SK-N-MC (cell line): ENCODE measurements at regions not wholly inside any gene's neighbourhood (a gene's known extent, or its start where the extent isn't known, plus 50 kb on each side); places are given as distances from the start of the nearest gene placed in this dataset.

Source experiments
- EZH2 ChIP-seq: fragments of 200-600 bp; sonication (generic); IDR thresholded peaks from one replicate; pipeline ENCODE4 v1.6.1; 2017; ENCODE audit warnings: antibody characterized with exemption
- FOXP2 ChIP-seq: optimal IDR thresholded peaks from 2 replicates; pipeline ENCODE3; 2011; ENCODE audit warnings: mild to moderate bottlenecking, moderate library complexity; ENCODE audit not compliant: insufficient read depth; ENCODE audit errors: extremely low read length, control extremely low read depth
- POLR2AphosphoS5 ChIP-seq: IDR thresholded peaks from 2 replicates; pipeline ENCODE4 v1.6.1; 2012; ENCODE audit warnings: mild to moderate bottlenecking, low read depth, low read length, borderline replicate concordance

GRCh38 chrX:124726292-124726691 is 379.9 kb downstream of the SH2D1A start:
- TF ChIP-seq EZH2 (no peak), POLR2AphosphoS5 (no peak), FOXP2 (no peak)
